K562 (cell line): ENCODE measurements at regions not wholly inside any gene's neighbourhood (a gene's known extent, or its start where the extent isn't known, plus 50 kb on each side); places are given as distances from the start of the nearest gene placed in this dataset.
A peak's percentile ranks its signal among the peaks of the same experiment; 100 is the strongest.

ENCODE experiments used
- ATAC-seq: fragments of 200-7000 bp; cut with Tn5 transposase; 3 replicates; pipeline ENCODE4 v1.9.1; 2020; ENCODE audit warnings: moderate library complexity
- BruUV-seq: library from RNA; stranded (reverse); fragments of 400-500 nt; replicated peaks from 2 replicates; lab custom pipeline; 2021; lab: Mats Ljungman, UMichigan
- CTCF ChIA-PET: fragments of 300-600 bp; formaldehyde crosslinking; extraction: SDS; loops from one replicate; lab custom pipeline; 2021; ENCODE audit warnings: low intra/inter-chr PET ratio; lab: Yijun Ruan, JAX
- POLR2A ChIA-PET: fragments of 300-600, 350-650 bp; sonication (Branson Sonifier 250); formaldehyde crosslinking; extraction: SDS; loops from one replicate; lab custom pipeline; 2021; ENCODE audit warnings: antibody characterized with exemption, inconsistent platforms; lab: Yijun Ruan, JAX
- DNase-seq, 4 experiments: peaks; one replicate each; pipeline versions ENCODE4 v3.0.0 to v3.0.0-alpha.2; 2011 to 2018; ENCODE audit warnings: low spot score in 3 of 4, mixed read lengths in 3 of 4; ENCODE audit errors: extremely low read depth in 1 of 4
- FAIRE-seq: peaks from 2 replicates; lab custom pipeline; 2011; peaks lifted over from hg19 to GRCh38; lab: Jason Lieb, UNC
- H2AFZ ChIP-seq: 2 replicates; pipeline ENCODE4 v1.6.0; 2011; ENCODE audit warnings: low read depth, low read length, control low read depth, inconsistent platforms
- H3K27ac ChIP-seq: fragments of 200-600 bp; 3 replicates; pipeline ENCODE4 v1.8.0; 2011; ENCODE audit warnings: low read depth, mild to moderate bottlenecking, control low read depth, inconsistent platforms, low read length, moderate library complexity, mixed read lengths; ENCODE audit errors: extremely low read depth
- H3K27me3 ChIP-seq, 2 experiments: fragments of 300-600 bp in 1 of 2; 2 replicates in 1 of 2; 3 replicates in 1 of 2; pipeline versions ENCODE4 v1.6.0 to v1.8.0; 2011; ENCODE audit warnings: inconsistent platforms in 2 of 2, low read length in 2 of 2, mild to moderate bottlenecking in 1 of 2, mixed read lengths in 1 of 2, moderate library complexity in 1 of 2; ENCODE audit not compliant: control insufficient read depth in 2 of 2, insufficient read depth in 2 of 2
- H3K36me3 ChIP-seq: fragments of 300-600 bp; 3 replicates; pipeline ENCODE4 v1.8.0; 2011; ENCODE audit warnings: mild to moderate bottlenecking, low read length, inconsistent platforms; ENCODE audit not compliant: control insufficient read depth, insufficient read depth
- H3K4me1 ChIP-seq, 2 experiments: fragments of 200-600 bp in 1 of 2; replicated peaks in 1 of 2; 2 replicates in 1 of 2; 3 replicates in 1 of 2; pipeline versions ENCODE4 v1.5.1 to v1.8.0; 2011; ENCODE audit warnings: inconsistent platforms in 2 of 2, low read length in 2 of 2, mild to moderate bottlenecking in 1 of 2, mixed read lengths in 1 of 2, moderate library complexity in 1 of 2; ENCODE audit not compliant: control insufficient read depth in 2 of 2, insufficient read depth in 2 of 2
- H3K4me2 ChIP-seq: 2 replicates; pipeline ENCODE4 v1.6.1; 2011; ENCODE audit warnings: low read length, control low read depth, inconsistent platforms, mixed read lengths; ENCODE audit not compliant: insufficient read depth
- H3K4me3 ChIP-seq: fragments of 200-600 bp; sonication (generic), shearing (Covaris generic); 2 replicates; pipeline ENCODE4 v1.5.1; 2016; ENCODE audit warnings: control low read depth, inconsistent platforms
- H3K79me2 ChIP-seq: fragments of 200-600 bp; 3 replicates; pipeline ENCODE4 v1.8.0; 2011; ENCODE audit warnings: low read length, inconsistent platforms; ENCODE audit not compliant: control insufficient read depth, insufficient read depth
- H3K9ac ChIP-seq, 2 experiments: 2 replicates each; pipeline versions ENCODE4 v1.6.0 to v1.6.1; 2011; ENCODE audit warnings: low read depth in 2 of 2, low read length in 2 of 2, control low read depth in 1 of 2, inconsistent platforms in 1 of 2, mild to moderate bottlenecking in 1 of 2, mixed read lengths in 1 of 2; ENCODE audit not compliant: insufficient read depth in 1 of 2
- H3K9me1 ChIP-seq: one replicate; pipeline ENCODE4 v1.6.0; 2011; ENCODE audit warnings: inconsistent platforms, mild to moderate bottlenecking, low read length, moderate library complexity; ENCODE audit not compliant: control insufficient read depth, insufficient read depth
- H3K9me3 ChIP-seq: replicated peaks from 2 replicates; pipeline ENCODE4 v1.5.1; 2011; ENCODE audit warnings: low read depth, low read length, inconsistent platforms; ENCODE audit not compliant: control insufficient read depth, insufficient read depth
- H4K20me1 ChIP-seq: replicated peaks from 2 replicates; pipeline ENCODE4 v1.6.1; 2011; ENCODE audit warnings: low read length, inconsistent platforms, mixed read lengths; ENCODE audit not compliant: control insufficient read depth, insufficient read depth
- LCOR ChIP-seq: sonication (generic); formaldehyde crosslinking; IDR thresholded peaks from 2 replicates; pipeline ENCODE4 v1.8.0; 2022; ENCODE audit warnings: mild to moderate bottlenecking, missing genetic modification reagents
- ZNF121 ChIP-seq: sonication (generic); formaldehyde crosslinking; conservative IDR thresholded peaks from 2 replicates; pipeline ENCODE4 v1.8.0; 2022; ENCODE audit warnings: missing genetic modification reagents
- ZNF592 ChIP-seq: fragments of 450-650 bp; IDR thresholded peaks from 2 replicates; pipeline ENCODE4 v1.6.1; 2017; ENCODE audit warnings: antibody characterized with exemption, mild to moderate bottlenecking
- WGBS: fragments of 100-300 bp; shearing (Covaris generic); methylation state at CpG from one replicate; pipeline ENCODE4 v1.1.6; 2016; ENCODE audit warnings: low coverage, mixed read lengths; ENCODE audit not compliant: insufficient coverage; ENCODE audit errors: missing lambda C conversion rate; 5-methylcytosine and 5-hydroxymethylcytosine counted together
- in situ Hi-C: fragments of 300-500 bp; cut with MboI; formaldehyde crosslinking; loops from 4 replicates; pipeline ENCODE4 v1.15.0; 2018; ENCODE audit warnings: inconsistent platforms, mixed read lengths
- intact Hi-C: fragments of 100-400 bp; cut with micrococcal nuclease; formaldehyde crosslinking; loops from 2 replicates; pipeline ENCODE4 v1.14.2; 2022
- TF ChIP-seq, protein P1 (sequence below): fragments of 250-450 bp; sonication (Bioruptor Pico); IDR thresholded peaks from 2 replicates; pipeline ENCODE4 v1.6.1; 2021; ENCODE audit warnings: mild to moderate bottlenecking
- TF ChIP-seq, protein P2 (sequence below): fragments of 250-450 bp; sonication (Bioruptor Pico); IDR thresholded peaks from 2 replicates; pipeline ENCODE4 v1.9.0; 2021; ENCODE audit warnings: mild to moderate bottlenecking
- TF ChIP-seq, protein P3 (sequence below): fragments of 200-400 bp; formaldehyde crosslinking; IDR thresholded peaks from 2 replicates; pipeline ENCODE4 v1.6.1; 2017; ENCODE audit warnings: mild to moderate bottlenecking, low read depth, low read length, moderate library complexity
- TF ChIP-seq, protein P4 (sequence below): sonication (generic); formaldehyde crosslinking; IDR thresholded peaks from 2 replicates; pipeline ENCODE4 v1.8.0; 2022; ENCODE audit warnings: missing genetic modification reagents, mild to moderate bottlenecking, borderline replicate concordance

GRCh38 chr10:88193018-88193417 lies 329.6 kb downstream of the PTEN start (continued):
- TF ChIP-seq ZNF592: no peak
- no peak for TF ChIP-seq LCOR
- TF ChIP-seq, protein P1, sequence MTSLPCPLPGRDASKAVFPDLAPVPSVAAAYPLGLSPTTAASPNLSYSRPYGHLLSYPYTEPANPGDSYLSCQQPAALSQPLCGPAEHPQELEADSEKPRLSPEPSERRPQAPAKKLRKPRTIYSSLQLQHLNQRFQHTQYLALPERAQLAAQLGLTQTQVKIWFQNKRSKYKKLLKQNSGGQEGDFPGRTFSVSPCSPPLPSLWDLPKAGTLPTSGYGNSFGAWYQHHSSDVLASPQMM (CRISPR knock-in tag): no peak

- Histone ChIP-seq H3K9me3 (no peaks in the 10 kb centered on the region), H3K9me1 (no peaks in the 10 kb centered on the region), H3K79me2 (no peaks in the 10 kb centered on the region), H2AFZ (no peak overlapping the region), H4K20me1 (no peaks in the 10 kb centered on the region), H3K4me3 (no peak overlapping the region), H3K4me2 (no peak overlapping the region), H3K36me3 (no peaks in the 10 kb centered on the region), H3K9ac (no peak overlapping the region)
- no TSS peak for BruUV-seq
- ATAC-seq (no peak), DNase-seq (peak in 2 of 4 experiments; percentile 2 to 6), FAIRE-seq (no peak)
- in situ Hi-C loops (no loop called here), intact Hi-C loops (no loop called here)
- ChIA-PET CTCF (no interaction called here), POLR2A (no interaction called here)
- WGBS: 4% methylated on average over 3 of the region's 3 CpGs
- TF ChIP-seq, protein P2, sequence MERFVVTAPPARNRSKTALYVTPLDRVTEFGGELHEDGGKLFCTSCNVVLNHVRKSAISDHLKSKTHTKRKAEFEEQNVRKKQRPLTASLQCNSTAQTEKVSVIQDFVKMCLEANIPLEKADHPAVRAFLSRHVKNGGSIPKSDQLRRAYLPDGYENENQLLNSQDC (CRISPR knock-in tag): no peak
- TF ChIP-seq, protein P3, sequence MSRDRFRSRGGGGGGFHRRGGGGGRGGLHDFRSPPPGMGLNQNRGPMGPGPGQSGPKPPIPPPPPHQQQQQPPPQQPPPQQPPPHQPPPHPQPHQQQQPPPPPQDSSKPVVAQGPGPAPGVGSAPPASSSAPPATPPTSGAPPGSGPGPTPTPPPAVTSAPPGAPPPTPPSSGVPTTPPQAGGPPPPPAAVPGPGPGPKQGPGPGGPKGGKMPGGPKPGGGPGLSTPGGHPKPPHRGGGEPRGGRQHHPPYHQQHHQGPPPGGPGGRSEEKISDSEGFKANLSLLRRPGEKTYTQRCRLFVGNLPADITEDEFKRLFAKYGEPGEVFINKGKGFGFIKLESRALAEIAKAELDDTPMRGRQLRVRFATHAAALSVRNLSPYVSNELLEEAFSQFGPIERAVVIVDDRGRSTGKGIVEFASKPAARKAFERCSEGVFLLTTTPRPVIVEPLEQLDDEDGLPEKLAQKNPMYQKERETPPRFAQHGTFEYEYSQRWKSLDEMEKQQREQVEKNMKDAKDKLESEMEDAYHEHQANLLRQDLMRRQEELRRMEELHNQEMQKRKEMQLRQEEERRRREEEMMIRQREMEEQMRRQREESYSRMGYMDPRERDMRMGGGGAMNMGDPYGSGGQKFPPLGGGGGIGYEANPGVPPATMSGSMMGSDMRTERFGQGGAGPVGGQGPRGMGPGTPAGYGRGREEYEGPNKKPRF: no peak
- TF ChIP-seq, protein P4, sequence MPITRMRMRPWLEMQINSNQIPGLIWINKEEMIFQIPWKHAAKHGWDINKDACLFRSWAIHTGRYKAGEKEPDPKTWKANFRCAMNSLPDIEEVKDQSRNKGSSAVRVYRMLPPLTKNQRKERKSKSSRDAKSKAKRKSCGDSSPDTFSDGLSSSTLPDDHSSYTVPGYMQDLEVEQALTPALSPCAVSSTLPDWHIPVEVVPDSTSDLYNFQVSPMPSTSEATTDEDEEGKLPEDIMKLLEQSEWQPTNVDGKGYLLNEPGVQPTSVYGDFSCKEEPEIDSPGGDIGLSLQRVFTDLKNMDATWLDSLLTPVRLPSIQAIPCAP (CRISPR knock-in tag): no peak
- TF ChIP-seq ZNF121 (CRISPR knock-in tag): no peak
- TF ChIP-seq, all 486 proteins: peak for 0
- Histone ChIP-seq H3K4me1 (no peaks in the 10 kb centered on the region), H3K27me3 (no peaks in the 10 kb centered on the region), H3K27ac (no peak overlapping the region)
Measured at GRCh38 chr10:88194041-88194887, 330.8 kb downstream of the PTEN start.
